Osteocyte (in vitro differentiated cells): ENCODE measurements at regions not wholly inside any gene's neighbourhood (a gene's known extent, or its start where the extent isn't known, plus 50 kb on each side); places are given as distances from the start of the nearest gene placed in this dataset.

Source experiments
- DNase-seq: peaks from one replicate; pipeline ENCODE4 v3.0.0; 2021; ENCODE audit warnings: mixed read lengths; ENCODE audit not compliant: unreplicated experiment; ENCODE audit errors: extremely low spot score
- H3K27ac Mint-ChIP-seq: one replicate; pipeline ENCODE4 v1.8.0; 2021; ENCODE audit warnings: mild to moderate bottlenecking, mixed read lengths; ENCODE audit not compliant: unreplicated experiment
- H3K27me3 Mint-ChIP-seq: one replicate; pipeline ENCODE4 v1.8.0; 2021; ENCODE audit warnings: mixed read lengths; ENCODE audit not compliant: unreplicated experiment
- H3K36me3 Mint-ChIP-seq: one replicate; pipeline ENCODE4 v1.8.0; 2021; ENCODE audit warnings: mixed read lengths; ENCODE audit not compliant: unreplicated experiment
- H3K4me1 Mint-ChIP-seq: one replicate; pipeline ENCODE4 v1.8.0; 2021; ENCODE audit warnings: mixed read lengths; ENCODE audit not compliant: unreplicated experiment
- H3K4me3 Mint-ChIP-seq: one replicate; pipeline ENCODE4 v1.8.0; 2021; ENCODE audit warnings: mild to moderate bottlenecking, moderate library complexity, mixed read lengths; ENCODE audit not compliant: unreplicated experiment
- H3K9me3 Mint-ChIP-seq: one replicate; pipeline ENCODE4 v1.8.0; 2021; ENCODE audit warnings: mixed read lengths; ENCODE audit not compliant: unreplicated experiment
- TF ChIP-seq, protein P1 (sequence below): fragments of 200-600 bp; sonication (generic); IDR thresholded peaks from 2 replicates; pipeline ENCODE4 v1.5.0; 2021; ENCODE audit warnings: antibody characterized with exemption, mild to moderate bottlenecking, moderate library complexity

DNA sequence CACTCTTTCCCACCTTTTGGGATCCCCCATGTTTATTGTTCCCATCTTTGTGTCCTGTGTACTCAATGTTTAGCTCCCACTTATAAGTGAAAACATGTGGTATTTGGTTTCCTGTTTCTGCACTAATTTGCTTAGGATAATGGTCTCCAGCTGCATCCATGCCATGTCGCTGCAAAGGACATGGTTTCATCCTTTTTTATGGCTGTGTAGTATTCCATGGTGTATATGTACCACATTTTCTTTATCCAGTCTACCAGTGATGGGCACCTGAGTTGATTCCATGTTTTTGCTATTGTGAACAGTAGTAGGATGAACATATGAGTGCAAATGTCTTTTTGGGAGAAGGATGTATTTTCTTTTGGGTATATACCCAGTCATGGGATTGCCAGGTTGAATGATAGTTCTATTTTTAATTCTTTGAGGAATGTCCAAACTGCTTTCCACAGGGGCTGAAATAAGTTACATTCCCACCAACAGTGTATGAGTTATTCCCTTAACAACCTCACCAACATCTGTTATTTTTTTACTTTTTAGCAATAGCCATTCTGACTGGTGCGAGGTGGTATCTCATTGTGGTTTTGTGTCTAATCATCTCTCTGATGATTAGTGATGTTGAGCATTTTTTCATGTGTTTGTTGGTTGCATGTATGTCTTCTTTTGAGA, 55.7 kb upstream of the MEDAG start:
- no peak for DNase-seq
- H3K27ac Mint-ChIP-seq: no peak overlapping the region
- no peaks in the 10 kb centered on the region for H3K27me3 Mint-ChIP-seq
- peaks cover 41% of the 10 kb centered on the region for H3K4me1 Mint-ChIP-seq
- TF ChIP-seq, protein P1, sequence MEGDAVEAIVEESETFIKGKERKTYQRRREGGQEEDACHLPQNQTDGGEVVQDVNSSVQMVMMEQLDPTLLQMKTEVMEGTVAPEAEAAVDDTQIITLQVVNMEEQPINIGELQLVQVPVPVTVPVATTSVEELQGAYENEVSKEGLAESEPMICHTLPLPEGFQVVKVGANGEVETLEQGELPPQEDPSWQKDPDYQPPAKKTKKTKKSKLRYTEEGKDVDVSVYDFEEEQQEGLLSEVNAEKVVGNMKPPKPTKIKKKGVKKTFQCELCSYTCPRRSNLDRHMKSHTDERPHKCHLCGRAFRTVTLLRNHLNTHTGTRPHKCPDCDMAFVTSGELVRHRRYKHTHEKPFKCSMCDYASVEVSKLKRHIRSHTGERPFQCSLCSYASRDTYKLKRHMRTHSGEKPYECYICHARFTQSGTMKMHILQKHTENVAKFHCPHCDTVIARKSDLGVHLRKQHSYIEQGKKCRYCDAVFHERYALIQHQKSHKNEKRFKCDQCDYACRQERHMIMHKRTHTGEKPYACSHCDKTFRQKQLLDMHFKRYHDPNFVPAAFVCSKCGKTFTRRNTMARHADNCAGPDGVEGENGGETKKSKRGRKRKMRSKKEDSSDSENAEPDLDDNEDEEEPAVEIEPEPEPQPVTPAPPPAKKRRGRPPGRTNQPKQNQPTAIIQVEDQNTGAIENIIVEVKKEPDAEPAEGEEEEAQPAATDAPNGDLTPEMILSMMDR: no peak
- H3K36me3 Mint-ChIP-seq: no peaks in the 10 kb centered on the region
- no peak overlapping the region for H3K4me3 Mint-ChIP-seq
- H3K9me3 Mint-ChIP-seq: no peaks in the 10 kb centered on the region

DNA sequence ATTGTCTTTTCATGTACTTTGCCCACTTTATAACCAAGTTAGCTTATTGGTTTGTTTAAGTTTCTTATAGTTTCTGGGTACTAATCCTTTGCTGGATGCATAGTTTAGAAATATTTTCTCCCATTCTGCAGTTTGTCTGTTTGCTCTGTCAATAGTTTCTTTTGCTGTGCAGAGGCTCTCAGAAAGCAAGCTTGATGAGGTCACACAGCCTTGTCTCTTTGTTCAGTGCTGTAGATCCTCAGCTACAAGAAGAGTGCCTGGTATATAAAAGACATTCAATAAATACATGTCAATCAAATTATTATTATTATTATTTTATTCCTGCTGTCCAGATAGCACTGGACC, 55.2 kb upstream of the MEDAG start:
- Mint-ChIP-seq H3K4me1 (peaks cover 41% of the 10 kb centered on the region), H3K27me3 (no peaks in the 10 kb centered on the region), H3K9me3 (no peaks in the 10 kb centered on the region), H3K27ac (no peak overlapping the region), H3K36me3 (no peaks in the 10 kb centered on the region), H3K4me3 (no peak overlapping the region)
- TF ChIP-seq, protein P1: no peak
- no peak for DNase-seq

DNA sequence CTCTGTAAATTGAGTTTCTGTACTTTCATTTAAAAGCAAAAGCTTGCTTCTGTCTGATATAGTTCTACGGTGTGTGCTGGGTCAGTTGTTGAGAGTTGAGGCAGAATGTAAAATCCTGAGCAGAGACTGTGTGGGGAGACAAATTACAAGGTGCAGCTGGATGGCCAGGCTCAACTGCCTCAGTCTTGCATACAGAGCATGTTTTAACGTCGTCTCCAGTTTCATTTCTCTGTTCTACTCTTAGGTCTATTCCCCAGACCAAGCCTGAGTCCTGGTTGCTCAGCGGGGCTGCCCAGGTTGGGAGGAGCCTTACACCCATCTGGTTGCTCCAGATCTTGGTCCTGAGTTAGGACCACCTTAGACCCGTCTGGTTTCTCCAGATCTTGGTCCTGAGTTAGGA, 54.4 kb upstream of the MEDAG start:
- Mint-ChIP-seq H3K4me3 (no peak overlapping the region), H3K4me1 (peaks cover 46% of the 10 kb centered on the region), H3K27ac (no peak overlapping the region), H3K36me3 (no peaks in the 10 kb centered on the region), H3K9me3 (no peaks in the 10 kb centered on the region), H3K27me3 (no peaks in the 10 kb centered on the region)
- TF ChIP-seq, protein P1: no peak
- DNase-seq: no peak

DNA sequence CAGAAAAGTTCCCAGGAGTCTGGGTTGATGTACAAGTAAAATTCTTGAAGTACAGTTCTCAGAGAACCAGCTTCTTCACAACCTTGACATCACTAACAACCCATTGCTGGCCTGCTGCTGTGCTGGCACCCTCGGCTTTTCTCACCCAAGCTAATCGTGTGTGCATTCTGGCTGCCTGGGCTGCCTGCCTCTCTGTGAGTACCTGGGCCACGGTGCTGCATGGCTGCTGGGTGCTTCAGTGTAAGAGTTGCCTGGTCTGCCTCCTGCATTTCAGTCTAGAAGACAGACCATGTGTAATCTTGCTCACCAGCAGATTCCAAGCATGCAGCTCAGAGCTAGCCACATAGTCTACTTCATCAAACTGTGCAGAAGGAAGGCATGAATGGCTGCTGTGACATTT, 50.5 kb upstream of the MEDAG start:
- H3K36me3 Mint-ChIP-seq: no peaks in the 10 kb centered on the region
- H3K4me3 Mint-ChIP-seq: no peak overlapping the region
- peaks cover 40% of the 10 kb centered on the region for H3K4me1 Mint-ChIP-seq
- no peak overlapping the region for H3K27ac Mint-ChIP-seq
- TF ChIP-seq, protein P1: no peak
- H3K27me3 Mint-ChIP-seq: no peaks in the 10 kb centered on the region
- no peak for DNase-seq
- no peaks in the 10 kb centered on the region for H3K9me3 Mint-ChIP-seq

DNA sequence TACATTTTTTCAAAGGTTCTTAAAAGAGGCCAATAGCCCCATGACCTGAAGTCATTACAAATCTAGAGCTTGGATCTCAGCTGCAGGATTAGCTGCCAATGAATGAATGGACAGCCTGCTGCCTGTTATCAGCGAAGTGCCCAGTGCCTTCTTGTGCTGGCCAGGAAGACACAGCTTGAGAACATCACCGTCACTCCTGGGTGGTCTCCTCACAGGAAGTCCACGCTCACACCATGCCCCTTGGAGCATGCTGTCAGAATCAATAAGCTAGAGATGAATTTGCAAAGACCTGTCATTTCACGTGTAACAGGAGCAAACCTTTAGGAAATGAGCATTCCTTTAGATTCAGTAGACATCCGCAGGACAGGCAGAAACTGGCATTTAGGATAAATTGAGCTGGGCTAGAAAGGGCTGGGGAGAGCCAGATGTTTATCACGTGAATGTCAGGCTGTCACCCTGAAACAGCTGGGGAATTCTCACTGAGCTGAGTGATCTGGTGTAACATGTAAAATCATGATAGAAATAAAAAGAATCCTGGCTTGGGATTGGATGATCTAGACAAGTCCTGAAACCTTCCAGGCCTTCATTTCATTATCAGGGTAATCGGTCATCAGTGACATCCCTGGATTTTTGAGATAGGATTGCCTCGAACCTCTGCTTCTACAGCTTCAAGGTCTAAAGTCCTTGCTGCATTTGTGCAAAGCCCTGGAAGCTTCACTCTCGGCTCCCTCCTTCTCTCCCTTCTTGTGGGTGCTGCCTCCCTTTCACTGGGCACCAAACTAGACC, 49.9 kb upstream of the MEDAG start:
- Mint-ChIP-seq H3K4me3 (no peak overlapping the region), H3K27me3 (no peaks in the 10 kb centered on the region), H3K9me3 (no peaks in the 10 kb centered on the region), H3K4me1 (peaks cover 35% of the 10 kb centered on the region), H3K36me3 (no peaks in the 10 kb centered on the region), H3K27ac (no peak overlapping the region)
- no peak for DNase-seq
- TF ChIP-seq, protein P1: no peak
